ENCODE measurements at regions not wholly inside any gene's neighbourhood (a gene's known extent, or its start where the extent isn't known, plus 50 kb on each side); places are given as distances from the start of the nearest gene placed in this dataset.

DNA sequence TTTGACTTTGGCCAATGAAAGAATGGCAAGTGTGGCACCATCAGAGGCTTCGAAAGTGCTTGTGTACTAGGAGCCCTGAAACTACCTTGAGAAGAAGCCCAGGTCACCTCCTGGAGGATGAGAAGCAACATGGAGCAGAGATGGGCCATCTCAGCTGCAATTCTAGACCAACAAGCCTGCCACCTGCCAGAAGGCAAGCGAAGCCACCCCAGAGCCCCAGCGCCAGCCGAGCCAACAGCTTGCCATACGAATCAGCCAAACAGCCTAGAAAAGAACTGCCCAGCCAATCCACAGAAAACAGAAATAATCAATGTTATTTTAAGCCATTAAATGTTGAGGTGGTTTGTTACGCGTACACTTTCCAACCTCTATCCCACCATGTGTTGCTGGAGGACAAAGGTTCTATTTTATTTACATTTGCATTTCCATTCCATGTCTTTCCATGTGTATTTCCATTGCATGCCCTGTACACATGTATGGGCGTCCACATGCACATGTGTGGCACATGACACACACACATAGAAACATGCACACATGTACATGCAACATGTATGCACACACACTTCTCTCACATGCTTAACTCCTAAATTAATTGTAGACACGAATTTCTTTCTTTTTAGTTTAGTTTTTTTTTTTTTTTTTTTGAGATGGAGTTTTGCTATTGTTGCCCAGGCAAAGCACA lies 144.3 kb upstream of the TNRC6C start:
- no peaks in the 10 kb centered on the region for H3K9me3 ChIP-seq (ENCODE audit: control extremely low read depth in 1 of 5, control insufficient read depth in 4 of 5, insufficient read depth in 2 of 5, low read depth in 1 of 5, low read length in 4 of 5)
- H3K27ac ChIP-seq (ENCODE audit: insufficient read depth in 1 of 2, low read depth in 1 of 2, low read length in 2 of 2, poor library complexity in 1 of 2, severe bottlenecking in 2 of 2) = no peak overlapping the region
- no peak overlapping the region for H3K4me3 ChIP-seq (ENCODE audit: control insufficient read depth in 1 of 7, extremely low read depth in 1 of 7, insufficient read depth in 4 of 7, low read depth in 2 of 7, low read length in 6 of 7)
- ChIA-PET CTCF (interaction anchor here (0.6 to 1.4 kb wide), 3 partner anchors 20 to 272 kb away, joined by 3 to 5 read pairs (median 3); no protein-coding TSS in a partner anchor), POLR2A (no interaction called here)
- H3K4me1 ChIP-seq (ENCODE audit: control extremely low read depth in 1 of 4, control insufficient read depth in 4 of 4, insufficient read depth in 4 of 4, low read length in 3 of 4) = no peaks in the 10 kb centered on the region
- DNase-seq = no peak
- H3K36me3 ChIP-seq (ENCODE audit: control insufficient read depth in 4 of 4, insufficient read depth in 4 of 4, low read length in 3 of 4) = no peaks in the 10 kb centered on the region
- H3K27me3 ChIP-seq (replicated peaks in 2 of 5; ENCODE audit: control insufficient read depth in 4 of 5, insufficient read depth in 5 of 5, low read length in 4 of 5) = no peaks in the 10 kb centered on the region
- WGBS (ENCODE audit: insufficient coverage) = 100% methylated on average over 2 of the region's 9 CpGs

DNA sequence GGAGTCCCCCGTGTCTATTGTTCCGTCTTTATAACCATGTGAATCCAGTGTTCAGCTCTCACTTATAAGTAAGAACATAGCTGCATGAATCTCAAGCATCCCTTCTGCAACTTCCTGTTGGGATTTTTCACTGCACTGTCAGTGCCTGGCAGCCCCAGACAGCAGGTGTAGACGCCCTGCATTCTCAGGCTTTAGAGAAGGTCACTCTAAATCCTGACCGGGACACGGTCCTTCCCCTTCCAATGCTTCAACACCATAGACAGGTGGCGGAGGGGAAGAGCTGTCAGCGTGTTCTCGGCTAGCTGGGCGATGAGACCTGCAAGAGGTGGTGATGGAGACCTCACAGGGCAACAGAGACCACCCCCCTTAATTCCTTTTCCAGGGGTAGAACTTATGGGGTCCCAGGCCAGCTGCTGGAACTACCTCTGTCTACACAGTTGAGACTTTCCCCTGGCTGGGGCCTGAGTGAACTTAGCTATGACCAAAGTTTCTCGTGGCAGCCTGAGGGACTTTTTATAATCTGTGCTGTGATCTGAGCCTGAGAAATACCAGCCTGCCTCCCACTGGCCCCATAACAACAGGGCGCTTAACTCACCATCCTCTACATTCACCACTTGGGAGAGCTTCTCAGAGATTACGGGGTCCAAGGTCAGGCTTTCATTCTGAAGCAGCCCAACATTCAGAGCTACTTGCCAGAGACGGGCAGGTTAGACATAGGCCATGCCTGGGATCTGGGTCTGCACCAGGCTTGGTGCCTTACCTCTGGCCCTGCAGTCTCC lies 143.2 kb upstream of the TNRC6C start:
- POLR2A ChIA-PET = no interaction called here
- Histone ChIP-seq H3K27me3 (replicated peaks in 2 of 5; ENCODE audit: control insufficient read depth in 4 of 5, insufficient read depth in 5 of 5, low read length in 4 of 5) (no peaks in the 10 kb centered on the region), H3K36me3 (ENCODE audit: control insufficient read depth in 4 of 4, insufficient read depth in 4 of 4, low read length in 3 of 4) (no peaks in the 10 kb centered on the region), H3K9me3 (ENCODE audit: control extremely low read depth in 1 of 5, control insufficient read depth in 4 of 5, insufficient read depth in 2 of 5, low read depth in 1 of 5, low read length in 4 of 5) (no peaks in the 10 kb centered on the region), H3K27ac (ENCODE audit: insufficient read depth in 1 of 2, low read depth in 1 of 2, low read length in 2 of 2, poor library complexity in 1 of 2, severe bottlenecking in 2 of 2) (no peak overlapping the region), H3K4me1 (ENCODE audit: control extremely low read depth in 1 of 4, control insufficient read depth in 4 of 4, insufficient read depth in 4 of 4, low read length in 3 of 4) (no peaks in the 10 kb centered on the region), H3K4me3 (ENCODE audit: control insufficient read depth in 1 of 7, extremely low read depth in 1 of 7, insufficient read depth in 4 of 7, low read depth in 2 of 7, low read length in 6 of 7) (no peak overlapping the region)
- CTCF ChIA-PET = interaction anchor here (0.6 to 1.2 kb wide), 3 partner anchors 10 to 273 kb away, joined by 3 to 5 read pairs (median 4); no protein-coding TSS in a partner anchor
- DNase-seq = no peak
- 98% methylated on average over 8 of the region's 13 CpGs for WGBS (ENCODE audit: insufficient coverage)

DNA sequence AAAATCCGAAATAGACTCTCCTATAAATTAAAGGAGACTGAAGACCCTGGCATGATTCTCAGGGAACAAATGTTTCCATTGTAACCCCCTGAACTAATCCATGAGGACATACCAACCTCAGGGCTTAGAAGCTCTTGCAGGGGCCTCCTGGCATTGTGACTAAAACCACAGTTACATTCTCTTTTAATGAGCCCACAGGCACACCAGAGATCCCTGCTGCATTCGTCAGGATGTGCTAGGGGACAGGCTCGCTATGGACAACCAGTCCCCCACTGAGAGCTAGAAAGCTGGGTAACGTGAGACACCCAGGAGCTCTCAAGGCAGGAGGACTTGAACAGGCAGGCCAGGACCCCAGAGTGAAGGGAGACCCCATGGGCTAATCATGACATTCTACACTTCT lies 140.6 kb upstream of the TNRC6C start:
- H3K27ac ChIP-seq (ENCODE audit: insufficient read depth in 1 of 2, low read depth in 1 of 2, low read length in 2 of 2, poor library complexity in 1 of 2, severe bottlenecking in 2 of 2) = no peak overlapping the region
- H3K9me3 ChIP-seq (ENCODE audit: control extremely low read depth in 1 of 5, control insufficient read depth in 4 of 5, insufficient read depth in 2 of 5, low read depth in 1 of 5, low read length in 4 of 5) = no peaks in the 10 kb centered on the region
- no peaks in the 10 kb centered on the region for H3K4me1 ChIP-seq (ENCODE audit: control extremely low read depth in 1 of 4, control insufficient read depth in 4 of 4, insufficient read depth in 4 of 4, low read length in 3 of 4)
- peaks cover 0 to 3% (median 0%) of the 10 kb centered on the region in 5 experiments for H3K27me3 ChIP-seq (replicated peaks in 2 of 5; ENCODE audit: control insufficient read depth in 4 of 5, insufficient read depth in 5 of 5, low read length in 4 of 5)
- 100% methylated on average over 3 of the region's 4 CpGs for WGBS (ENCODE audit: insufficient coverage)
- DNase-seq = no peak
- POLR2A ChIA-PET = no interaction called here
- no peaks in the 10 kb centered on the region for H3K36me3 ChIP-seq (ENCODE audit: control insufficient read depth in 4 of 4, insufficient read depth in 4 of 4, low read length in 3 of 4)
- CTCF ChIA-PET = no interaction called here
- H3K4me3 ChIP-seq (ENCODE audit: control insufficient read depth in 1 of 7, extremely low read depth in 1 of 7, insufficient read depth in 4 of 7, low read depth in 2 of 7, low read length in 6 of 7) = no peak overlapping the region

DNA sequence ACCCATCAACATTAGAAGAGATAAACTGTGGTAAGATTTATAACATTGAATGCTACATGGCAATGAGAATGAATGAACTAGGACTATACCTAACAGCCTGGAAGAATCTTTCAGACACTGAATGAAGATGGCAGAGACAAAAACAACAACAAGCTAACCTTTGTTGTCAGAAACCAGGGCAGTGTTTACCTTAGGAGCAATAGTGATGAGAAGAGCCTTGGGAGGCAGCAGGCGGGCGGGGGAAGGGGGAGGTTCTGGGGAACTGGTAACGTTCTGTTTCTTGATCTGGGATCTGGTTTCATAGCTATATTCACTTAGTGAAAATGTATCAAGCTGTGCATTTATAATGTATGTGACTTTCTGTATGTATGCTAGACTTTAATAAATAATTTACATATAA lies 139.0 kb upstream of the TNRC6C start:
- WGBS (ENCODE audit: insufficient coverage) = no CpG with 5 or more reads among the region's 3 CpGs
- no peak for DNase-seq
- Histone ChIP-seq H3K9me3 (ENCODE audit: control extremely low read depth in 1 of 5, control insufficient read depth in 4 of 5, insufficient read depth in 2 of 5, low read depth in 1 of 5, low read length in 4 of 5) (no peaks in the 10 kb centered on the region), H3K4me3 (ENCODE audit: control insufficient read depth in 1 of 7, extremely low read depth in 1 of 7, insufficient read depth in 4 of 7, low read depth in 2 of 7, low read length in 6 of 7) (no peak overlapping the region), H3K4me1 (ENCODE audit: control extremely low read depth in 1 of 4, control insufficient read depth in 4 of 4, insufficient read depth in 4 of 4, low read length in 3 of 4) (no peaks in the 10 kb centered on the region), H3K27ac (ENCODE audit: insufficient read depth in 1 of 2, low read depth in 1 of 2, low read length in 2 of 2, poor library complexity in 1 of 2, severe bottlenecking in 2 of 2) (no peak overlapping the region), H3K36me3 (ENCODE audit: control insufficient read depth in 4 of 4, insufficient read depth in 4 of 4, low read length in 3 of 4) (no peaks in the 10 kb centered on the region), H3K27me3 (replicated peaks in 2 of 5; ENCODE audit: control insufficient read depth in 4 of 5, insufficient read depth in 5 of 5, low read length in 4 of 5) (peaks cover 0 to 3% (median 0%) of the 10 kb centered on the region in 5 experiments)
- CTCF ChIA-PET = interaction anchor here (1.4 kb wide), 1 partner anchor 16 kb away, joined by 3 read pairs; no protein-coding TSS in a partner anchor
- POLR2A ChIA-PET = no interaction called here

DNA sequence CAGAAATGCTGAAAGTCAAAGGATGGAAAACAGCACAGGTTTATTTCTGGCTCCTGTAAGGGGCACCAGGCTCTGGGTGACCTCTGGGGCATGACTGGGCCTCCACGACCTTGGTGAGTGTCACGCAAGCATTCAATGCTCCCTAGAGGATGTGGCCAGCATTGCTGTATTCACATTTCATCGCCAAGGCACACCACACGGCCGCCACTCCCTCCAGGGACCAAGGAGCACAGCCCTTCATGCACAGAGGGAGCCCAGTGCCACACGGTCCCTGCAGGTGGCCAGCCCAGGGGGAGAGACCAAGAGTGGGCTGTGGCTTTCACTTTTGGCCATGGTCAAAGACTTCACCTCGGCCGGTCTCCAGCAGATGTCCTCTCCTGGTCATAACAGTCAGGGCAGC lies 137.4 kb upstream of the TNRC6C start:
- 77% methylated on average over 7 of the region's 8 CpGs for WGBS (ENCODE audit: insufficient coverage)
- H3K36me3 ChIP-seq (ENCODE audit: control insufficient read depth in 4 of 4, insufficient read depth in 4 of 4, low read length in 3 of 4) = no peaks in the 10 kb centered on the region
- peaks cover 0 to 3% (median 0%) of the 10 kb centered on the region in 5 experiments for H3K27me3 ChIP-seq (replicated peaks in 2 of 5; ENCODE audit: control insufficient read depth in 4 of 5, insufficient read depth in 5 of 5, low read length in 4 of 5)
- H3K4me3 ChIP-seq (ENCODE audit: control insufficient read depth in 1 of 7, extremely low read depth in 1 of 7, insufficient read depth in 4 of 7, low read depth in 2 of 7, low read length in 6 of 7) = no peak overlapping the region
- H3K9me3 ChIP-seq (ENCODE audit: control extremely low read depth in 1 of 5, control insufficient read depth in 4 of 5, insufficient read depth in 2 of 5, low read depth in 1 of 5, low read length in 4 of 5) = no peaks in the 10 kb centered on the region
- peak in 1 of 3 donors; percentile 34 for DNase-seq
- no peak overlapping the region for H3K27ac ChIP-seq (ENCODE audit: insufficient read depth in 1 of 2, low read depth in 1 of 2, low read length in 2 of 2, poor library complexity in 1 of 2, severe bottlenecking in 2 of 2)
- H3K4me1 ChIP-seq (ENCODE audit: control extremely low read depth in 1 of 4, control insufficient read depth in 4 of 4, insufficient read depth in 4 of 4, low read length in 3 of 4) = no peaks in the 10 kb centered on the region
- CTCF ChIA-PET = no interaction called here
- POLR2A ChIA-PET = interaction anchor here (0.6 kb wide), 1 partner anchor 1696 kb away, joined by 3 read pairs; no protein-coding TSS in a partner anchor

DNA sequence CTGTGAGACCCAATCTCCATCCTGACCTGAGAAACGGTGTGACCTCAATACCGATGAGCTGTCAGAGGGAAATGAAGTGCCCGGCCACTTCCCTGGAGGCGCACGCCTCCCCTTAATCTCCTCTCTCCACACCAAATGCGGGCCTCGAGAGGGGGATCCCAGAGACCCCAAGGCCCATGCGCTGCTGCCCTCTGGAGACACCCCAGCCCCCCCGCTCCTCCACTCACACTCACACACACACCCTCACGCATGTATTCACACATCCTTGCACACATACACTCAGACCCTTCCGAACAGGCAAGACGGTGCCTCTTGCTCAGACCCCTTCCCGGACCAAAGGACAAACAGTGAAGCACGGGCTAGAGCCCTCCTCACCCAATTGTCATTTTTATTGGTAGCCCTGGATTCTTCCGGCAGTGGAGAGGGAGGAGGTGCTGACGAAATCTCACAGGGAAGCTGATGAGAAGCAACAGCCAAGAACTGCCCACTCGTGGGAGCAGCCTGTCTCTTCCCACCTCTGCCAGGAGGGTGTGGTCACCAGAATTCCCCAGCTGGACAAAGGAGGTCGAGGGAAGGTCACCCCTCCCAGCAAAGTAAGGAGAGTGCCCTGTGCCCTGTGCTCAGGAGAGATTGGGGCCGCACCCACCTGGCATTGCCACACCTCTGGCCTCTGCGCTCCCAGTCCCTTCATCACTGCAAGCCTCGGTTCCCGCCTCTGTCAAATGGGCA lies 136.0 kb upstream of the TNRC6C start:
- Histone ChIP-seq H3K4me3 (ENCODE audit: control insufficient read depth in 1 of 7, extremely low read depth in 1 of 7, insufficient read depth in 4 of 7, low read depth in 2 of 7, low read length in 6 of 7) (no peak overlapping the region), H3K4me1 (ENCODE audit: control extremely low read depth in 1 of 4, control insufficient read depth in 4 of 4, insufficient read depth in 4 of 4, low read length in 3 of 4) (no peaks in the 10 kb centered on the region), H3K27me3 (replicated peaks in 2 of 5; ENCODE audit: control insufficient read depth in 4 of 5, insufficient read depth in 5 of 5, low read length in 4 of 5) (peaks cover 0 to 3% (median 0%) of the 10 kb centered on the region in 5 experiments), H3K27ac (ENCODE audit: insufficient read depth in 1 of 2, low read depth in 1 of 2, low read length in 2 of 2, poor library complexity in 1 of 2, severe bottlenecking in 2 of 2) (no peak overlapping the region), H3K36me3 (ENCODE audit: control insufficient read depth in 4 of 4, insufficient read depth in 4 of 4, low read length in 3 of 4) (no peaks in the 10 kb centered on the region), H3K9me3 (ENCODE audit: control extremely low read depth in 1 of 5, control insufficient read depth in 4 of 5, insufficient read depth in 2 of 5, low read depth in 1 of 5, low read length in 4 of 5) (no peaks in the 10 kb centered on the region)
- DNase-seq = no peak
- POLR2A ChIA-PET = no interaction called here
- CTCF ChIA-PET = interaction anchor here (0.6 kb wide), 1 partner anchor 43 kb away, joined by 3 read pairs; no protein-coding TSS in a partner anchor
- WGBS (ENCODE audit: insufficient coverage) = 92% methylated on average over 20 of the region's 22 CpGs
